PFSK-1 (cell line): ENCODE measurements at regions not wholly inside any gene's neighbourhood (a gene's known extent, or its start where the extent isn't known, plus 50 kb on each side); places are given as distances from the start of the nearest gene placed in this dataset.

Source experiments
- POLR2AphosphoS5 ChIP-seq: IDR thresholded peaks from 2 replicates; pipeline ENCODE4 v1.6.1; 2012; ENCODE audit warnings: low read depth, mild to moderate bottlenecking, control low read depth, low read length, moderate library complexity
- TAF1 ChIP-seq: IDR thresholded peaks from 2 replicates; pipeline ENCODE4 v1.6.1; 2012; ENCODE audit warnings: low read length, control low read depth, borderline replicate concordance; ENCODE audit not compliant: insufficient read depth

DNA sequence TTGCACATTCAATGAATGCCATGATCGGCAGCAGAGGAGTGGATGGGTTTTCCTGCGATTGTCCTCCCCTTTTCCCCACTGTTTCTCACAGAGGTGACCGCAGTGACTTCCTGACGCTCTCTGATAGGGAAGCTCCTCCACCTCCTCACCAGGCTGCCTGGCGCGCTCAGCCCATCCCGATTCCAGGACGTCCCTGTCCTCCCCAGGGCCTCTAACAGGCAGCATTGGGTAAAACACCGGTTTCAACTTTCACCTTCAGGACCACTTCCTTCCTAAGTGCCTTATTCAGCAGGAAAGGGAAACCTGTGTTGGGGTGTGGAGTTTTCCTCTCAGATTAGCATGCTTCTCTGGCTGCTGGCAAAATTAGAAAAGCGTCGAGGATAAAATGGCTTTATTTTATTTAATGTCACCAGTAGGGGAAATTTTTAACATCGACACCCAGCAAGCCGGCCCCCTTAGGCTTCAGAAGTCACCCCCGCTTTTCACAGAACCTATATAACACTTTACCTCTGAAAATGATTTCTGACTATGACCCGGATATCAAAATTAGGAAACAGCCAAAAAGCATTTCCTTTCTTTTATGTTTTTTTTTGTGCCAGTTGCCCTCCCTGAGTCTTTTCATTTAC, 570.4 kb upstream of the GJE1 start:
- TF ChIP-seq TAF1: no peak
- TF ChIP-seq POLR2AphosphoS5: no peak
